Bronchial epithelial cell (primary cell): ENCODE measurements at regions not wholly inside any gene's neighbourhood (a gene's known extent, or its start where the extent isn't known, plus 50 kb on each side); places are given as distances from the start of the nearest gene placed in this dataset.

Experiments
- DNase-seq: peaks from one replicate; pipeline ENCODE4 v3.0.0-alpha.2; 2010; ENCODE audit warnings: low read depth
- FAIRE-seq: peaks from 2 replicates; lab custom pipeline; 2011; peaks lifted over from hg19 to GRCh38; lab: Jason Lieb, UNC
- H3K27me3 ChIP-seq: 2 replicates; pipeline ENCODE4 v1.5.1; 2011; ENCODE audit warnings: low read length; ENCODE audit not compliant: control insufficient read depth, insufficient read depth
- H3K36me3 ChIP-seq: 2 replicates; pipeline ENCODE4 v1.5.1; 2011; ENCODE audit warnings: low read length; ENCODE audit not compliant: control insufficient read depth, insufficient read depth
- H3K4me3 ChIP-seq: 2 replicates; pipeline ENCODE4 v1.5.1; 2011; ENCODE audit warnings: mild to moderate bottlenecking, low read depth, low read length, control low read depth
- TF ChIP-seq, protein P1 (sequence below): IDR thresholded peaks from 2 replicates; pipeline ENCODE4 v1.5.1; 2011; ENCODE audit warnings: mild to moderate bottlenecking, moderate library complexity, low read length, control low read depth, inconsistent platforms; ENCODE audit not compliant: insufficient read depth, severe bottlenecking

DNA sequence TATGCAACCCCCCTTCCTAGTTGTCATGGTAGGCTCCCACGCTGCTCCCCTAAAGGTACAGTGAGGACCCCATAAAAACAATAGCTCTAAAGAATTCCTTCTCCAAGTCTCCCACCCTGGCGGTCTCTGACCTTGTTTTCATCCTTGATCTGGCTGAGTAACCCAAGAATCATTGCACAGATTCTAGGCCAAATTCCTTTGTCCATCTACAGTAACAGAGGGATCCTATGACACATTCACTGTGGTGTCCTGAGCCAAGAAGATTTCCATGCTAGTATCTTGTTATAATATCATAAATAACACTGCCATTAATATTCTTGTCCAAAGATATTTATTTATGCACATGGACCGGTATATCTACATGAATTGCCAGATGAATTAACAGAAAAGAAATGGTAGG is 240.2 kb downstream of the CYP26B1 start:
- no peak for DNase-seq
- H3K27me3 ChIP-seq: no peaks in the 10 kb centered on the region
- H3K36me3 ChIP-seq: no peaks in the 10 kb centered on the region
- H3K4me3 ChIP-seq: no peak overlapping the region
- no peak for FAIRE-seq
- TF ChIP-seq, protein P1, sequence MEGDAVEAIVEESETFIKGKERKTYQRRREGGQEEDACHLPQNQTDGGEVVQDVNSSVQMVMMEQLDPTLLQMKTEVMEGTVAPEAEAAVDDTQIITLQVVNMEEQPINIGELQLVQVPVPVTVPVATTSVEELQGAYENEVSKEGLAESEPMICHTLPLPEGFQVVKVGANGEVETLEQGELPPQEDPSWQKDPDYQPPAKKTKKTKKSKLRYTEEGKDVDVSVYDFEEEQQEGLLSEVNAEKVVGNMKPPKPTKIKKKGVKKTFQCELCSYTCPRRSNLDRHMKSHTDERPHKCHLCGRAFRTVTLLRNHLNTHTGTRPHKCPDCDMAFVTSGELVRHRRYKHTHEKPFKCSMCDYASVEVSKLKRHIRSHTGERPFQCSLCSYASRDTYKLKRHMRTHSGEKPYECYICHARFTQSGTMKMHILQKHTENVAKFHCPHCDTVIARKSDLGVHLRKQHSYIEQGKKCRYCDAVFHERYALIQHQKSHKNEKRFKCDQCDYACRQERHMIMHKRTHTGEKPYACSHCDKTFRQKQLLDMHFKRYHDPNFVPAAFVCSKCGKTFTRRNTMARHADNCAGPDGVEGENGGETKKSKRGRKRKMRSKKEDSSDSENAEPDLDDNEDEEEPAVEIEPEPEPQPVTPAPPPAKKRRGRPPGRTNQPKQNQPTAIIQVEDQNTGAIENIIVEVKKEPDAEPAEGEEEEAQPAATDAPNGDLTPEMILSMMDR: no peak

- H3K4me3 ChIP-seq: no peak overlapping the region
- no peak for FAIRE-seq
- no peaks in the 10 kb centered on the region for H3K27me3 ChIP-seq
- TF ChIP-seq, protein P1: no peak
- DNase-seq: no peak
- no peaks in the 10 kb centered on the region for H3K36me3 ChIP-seq
These were observed 241.2 kb downstream of the CYP26B1 start for GRCh38 chr2:71906357-71906973.

DNA sequence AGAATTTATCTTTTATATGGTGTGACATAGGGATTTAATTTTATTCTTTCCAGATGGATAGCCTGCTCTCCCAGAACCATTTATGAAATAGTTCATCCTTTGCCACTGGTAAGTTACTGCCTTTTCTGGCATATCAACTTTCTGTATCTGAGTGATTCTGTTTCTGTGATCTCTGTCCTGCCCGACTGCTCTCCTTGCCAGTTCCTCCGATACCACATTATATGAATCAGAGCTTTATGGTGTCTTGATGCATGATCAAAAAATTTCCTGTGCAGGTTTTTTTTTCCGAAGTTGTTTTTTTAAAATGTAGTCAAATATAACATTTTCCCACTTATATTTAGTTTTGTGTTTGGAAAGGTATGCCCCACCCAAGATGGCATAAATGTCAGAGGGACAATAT is 242.5 kb downstream of the CYP26B1 start:
- peaks cover 3% of the 10 kb centered on the region for H3K27me3 ChIP-seq
- TF ChIP-seq, protein P1: no peak
- DNase-seq: no peak
- no peaks in the 10 kb centered on the region for H3K36me3 ChIP-seq
- no peak for FAIRE-seq
- no peak overlapping the region for H3K4me3 ChIP-seq

GRCh38 chr2:71903841-71904240 is 243.8 kb downstream of the CYP26B1 start:
- no peak overlapping the region for H3K4me3 ChIP-seq
- FAIRE-seq (no peak), DNase-seq (no peak)
- TF ChIP-seq, protein P1: no peak
- no peaks in the 10 kb centered on the region for H3K36me3 ChIP-seq
- peaks cover 3% of the 10 kb centered on the region for H3K27me3 ChIP-seq

- Histone ChIP-seq H3K36me3 (no peaks in the 10 kb centered on the region), H3K27me3 (peaks cover 6% of the 10 kb centered on the region), H3K4me3 (no peak overlapping the region)
- DNase-seq (no peak), FAIRE-seq (no peak)
- TF ChIP-seq, protein P1: no peak
These were observed 246.2 kb downstream of the CYP26B1 start for GRCh38 chr2:71901466-71901865.
